ENCODE measurements at regions not wholly inside any gene's neighbourhood (a gene's known extent, or its start where the extent isn't known, plus 50 kb on each side); places are given as distances from the start of the nearest gene placed in this dataset.

- no peak for DNase-seq
Measured at GRCh38 chr7:28231176-28231575, 50.6 kb upstream of the JAZF1 start.

GRCh38 chr7:28236560-28236959 is 56.0 kb upstream of the JAZF1 start:
- no peak for DNase-seq

- DNase-seq, result no peak
Measured at GRCh38 chr7:28237363-28237762, 56.8 kb upstream of the JAZF1 start.

GRCh38 chr7:28239823-28240204 is 59.2 kb upstream of the JAZF1 start:
- DNase-seq, result no peak

- no peak for DNase-seq
Measured at GRCh38 chr7:28240481-28240880, 59.9 kb upstream of the JAZF1 start.

GRCh38 chr7:28243861-28244260 is 63.3 kb upstream of the JAZF1 start:
- DNase-seq, result no peak

GRCh38 chr7:28245123-28245878 is 64.7 kb upstream of the JAZF1 start:
- no peak for DNase-seq

GRCh38 chr7:28246921-28247461 is 66.4 kb upstream of the JAZF1 start:
- DNase-seq, result no peak

GRCh38 chr7:28258240-28258639 is 77.6 kb upstream of the JAZF1 start:
- no peak for DNase-seq

- no peak for DNase-seq
Measured at GRCh38 chr7:28260969-28261368, 80.4 kb upstream of the JAZF1 start.

GRCh38 chr7:28263622-28264271 is 83.2 kb upstream of the JAZF1 start:
- no peak for DNase-seq

- DNase-seq, result no peak
Measured at GRCh38 chr7:28266402-28266801, 85.8 kb upstream of the JAZF1 start.

GRCh38 chr7:28267012-28267411 is 86.4 kb upstream of the JAZF1 start:
- DNase-seq, result no peak

GRCh38 chr7:28269700-28270361 is 89.2 kb upstream of the JAZF1 start:
- no peak for DNase-seq

GRCh38 chr7:28270536-28270935 is 89.9 kb upstream of the JAZF1 start:
- no peak for DNase-seq

GRCh38 chr7:28272461-28272877 is 91.9 kb upstream of the JAZF1 start:
- peak; percentile 30 for DNase-seq

- DNase-seq, result no peak
Measured at GRCh38 chr7:28276298-28276697, 95.7 kb upstream of the JAZF1 start.

- DNase-seq, result no peak
Measured at GRCh38 chr7:28277364-28277763, 96.8 kb upstream of the JAZF1 start.

- no peak for DNase-seq
Measured at GRCh38 chr7:28277958-28278357, 97.4 kb upstream of the JAZF1 start.

GRCh38 chr7:28280516-28280915 is 99.9 kb upstream of the JAZF1 start:
- DNase-seq, result no peak

- no peak for DNase-seq
Measured at GRCh38 chr7:28290496-28290895, 109.9 kb upstream of the JAZF1 start.

GRCh38 chr7:28291559-28291958 is 111.0 kb upstream of the JAZF1 start:
- DNase-seq, result no peak

- DNase-seq, result no peak
Measured at GRCh38 chr7:28292834-28293526, 112.4 kb upstream of the JAZF1 start.

- DNase-seq, result no peak
Measured at GRCh38 chr7:28293527-28293835, 112.9 kb upstream of the JAZF1 start.
